Mucosa of descending colon (tissue), 3 donors: ENCODE measurements at regions not wholly inside any gene's neighbourhood (a gene's known extent, or its start where the extent isn't known, plus 50 kb on each side); places are given as distances from the start of the nearest gene placed in this dataset.

Experiments used
- ATAC-seq: fragments of 200-7000 bp; cut with Tn5 transposase; one replicate; pipeline ENCODE4 v1.9.1; 2020; ENCODE audit warnings: mild to moderate bottlenecking, moderate library complexity
- DNase-seq, 3 donors: peaks; one replicate each; pipeline ENCODE4 v3.0.0-alpha.2; 2020
- H3K36me3 ChIP-seq: fragments of 200-600 bp; one replicate; pipeline ENCODE4 v1.8.0; 2021; ENCODE audit warnings: low read depth, mild to moderate bottlenecking
- H3K4me1 ChIP-seq: fragments of 200-600 bp; one replicate; pipeline ENCODE4 v1.8.0; 2021; ENCODE audit warnings: low read depth, mild to moderate bottlenecking
- H3K4me3 ChIP-seq: fragments of 200-600 bp; one replicate; pipeline ENCODE4 v1.8.0; 2021; ENCODE audit warnings: mild to moderate bottlenecking
- H3K9me3 ChIP-seq: fragments of 200-600 bp; one replicate; pipeline ENCODE4 v1.8.0; 2021; ENCODE audit warnings: mild to moderate bottlenecking
- intact Hi-C, 2 donors: fragments of 100-400 bp; cut with DNase I in 1 of 2; cut with micrococcal nuclease in 1 of 2; formaldehyde crosslinking; loops; one replicate each; pipeline versions ENCODE4 v1.11.0 to v1.11.1; 2022; cut with DNase I, micrococcal nuclease
- TF ChIP-seq, protein P1 (sequence below): fragments of 200-600 bp; IDR thresholded peaks from one replicate; pipeline ENCODE4 v1.8.0; 2022; ENCODE audit warnings: antibody characterized with exemption, mild to moderate bottlenecking
- donor health status: DM: no; HTN: no; CAD: no; lungs with moderate emphysema.
- donor health status: DM: no; HTN: no; CAD: no.
- donor health status: DM: no; HTN: yes; CAD: no.

DNA sequence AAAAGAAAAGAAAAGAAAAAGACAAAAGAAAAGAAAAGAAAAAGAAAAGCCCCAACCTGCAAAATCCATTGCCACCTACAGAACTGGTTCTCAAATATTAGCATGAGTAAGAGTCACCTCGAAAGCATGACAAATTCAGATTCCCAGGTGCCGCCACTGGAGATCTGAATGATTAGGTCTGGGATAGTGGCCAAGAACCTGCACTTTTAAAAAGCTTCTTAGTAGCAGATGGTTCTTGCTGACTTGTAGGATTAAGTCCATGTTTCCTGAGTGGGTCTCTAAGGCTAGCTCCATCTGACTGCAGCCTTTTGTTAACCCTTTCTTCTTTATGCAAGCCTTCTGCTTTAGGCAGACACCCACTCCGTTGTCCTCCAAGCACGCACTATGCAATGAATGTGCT is 178.5 kb upstream of the CDH18 start:
- intact Hi-C loops, result no loop called here
- DNase-seq, result no peak
- H3K4me1 ChIP-seq, result no peaks in the 10 kb centered on the region
- no peaks in the 10 kb centered on the region for H3K36me3 ChIP-seq
- H3K4me3 ChIP-seq, result no peak overlapping the region
- H3K9me3 ChIP-seq, result peaks cover 13% of the 10 kb centered on the region
- TF ChIP-seq, protein P1, sequence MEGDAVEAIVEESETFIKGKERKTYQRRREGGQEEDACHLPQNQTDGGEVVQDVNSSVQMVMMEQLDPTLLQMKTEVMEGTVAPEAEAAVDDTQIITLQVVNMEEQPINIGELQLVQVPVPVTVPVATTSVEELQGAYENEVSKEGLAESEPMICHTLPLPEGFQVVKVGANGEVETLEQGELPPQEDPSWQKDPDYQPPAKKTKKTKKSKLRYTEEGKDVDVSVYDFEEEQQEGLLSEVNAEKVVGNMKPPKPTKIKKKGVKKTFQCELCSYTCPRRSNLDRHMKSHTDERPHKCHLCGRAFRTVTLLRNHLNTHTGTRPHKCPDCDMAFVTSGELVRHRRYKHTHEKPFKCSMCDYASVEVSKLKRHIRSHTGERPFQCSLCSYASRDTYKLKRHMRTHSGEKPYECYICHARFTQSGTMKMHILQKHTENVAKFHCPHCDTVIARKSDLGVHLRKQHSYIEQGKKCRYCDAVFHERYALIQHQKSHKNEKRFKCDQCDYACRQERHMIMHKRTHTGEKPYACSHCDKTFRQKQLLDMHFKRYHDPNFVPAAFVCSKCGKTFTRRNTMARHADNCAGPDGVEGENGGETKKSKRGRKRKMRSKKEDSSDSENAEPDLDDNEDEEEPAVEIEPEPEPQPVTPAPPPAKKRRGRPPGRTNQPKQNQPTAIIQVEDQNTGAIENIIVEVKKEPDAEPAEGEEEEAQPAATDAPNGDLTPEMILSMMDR, result no peak
- ATAC-seq, result no peak

DNA sequence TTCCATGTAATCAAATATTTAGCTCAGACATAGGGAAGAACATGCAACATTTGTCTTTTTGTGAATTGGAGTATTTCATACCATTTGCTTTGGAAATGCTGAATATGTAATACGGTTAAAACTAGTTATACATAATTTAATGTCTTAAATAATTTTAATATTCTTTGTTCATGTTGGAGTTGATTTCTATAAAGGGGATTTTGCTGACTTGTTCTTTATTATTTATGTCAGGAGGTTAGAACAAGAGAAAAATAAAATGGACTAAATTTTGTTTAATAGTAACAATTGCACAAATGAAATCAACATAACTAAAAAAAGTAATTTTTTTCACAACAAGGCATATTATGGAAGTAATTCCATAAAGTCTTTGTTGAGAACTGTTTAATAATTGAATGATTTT is 170.0 kb upstream of the CDH18 start:
- TF ChIP-seq, protein P1, result no peak
- Histone ChIP-seq H3K36me3 (no peaks in the 10 kb centered on the region), H3K4me1 (no peaks in the 10 kb centered on the region), H3K4me3 (no peak overlapping the region), H3K9me3 (peaks cover 11% of the 10 kb centered on the region)
- DNase-seq (no peak), ATAC-seq (no peak)
- intact Hi-C loops, result no loop called here

DNA sequence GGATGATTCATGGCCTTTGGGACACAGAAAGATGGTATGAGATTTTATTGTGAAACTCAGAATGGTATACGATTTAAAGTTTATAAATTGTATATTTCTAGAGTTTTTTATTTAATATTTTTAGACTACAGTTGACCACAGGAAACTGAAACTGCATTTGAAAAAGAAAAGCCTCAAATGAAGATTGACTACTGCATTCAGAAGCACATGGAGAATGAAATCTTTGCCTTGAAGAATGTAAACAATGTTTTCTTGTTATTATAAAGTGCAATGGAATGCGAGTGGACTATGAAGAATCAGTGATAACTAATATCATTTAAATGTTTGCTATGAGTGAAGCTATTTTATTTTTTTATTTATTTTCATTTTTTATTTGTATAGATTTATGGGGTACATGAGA is 169.1 kb upstream of the CDH18 start:
- H3K4me3 ChIP-seq, result no peak overlapping the region

DNA sequence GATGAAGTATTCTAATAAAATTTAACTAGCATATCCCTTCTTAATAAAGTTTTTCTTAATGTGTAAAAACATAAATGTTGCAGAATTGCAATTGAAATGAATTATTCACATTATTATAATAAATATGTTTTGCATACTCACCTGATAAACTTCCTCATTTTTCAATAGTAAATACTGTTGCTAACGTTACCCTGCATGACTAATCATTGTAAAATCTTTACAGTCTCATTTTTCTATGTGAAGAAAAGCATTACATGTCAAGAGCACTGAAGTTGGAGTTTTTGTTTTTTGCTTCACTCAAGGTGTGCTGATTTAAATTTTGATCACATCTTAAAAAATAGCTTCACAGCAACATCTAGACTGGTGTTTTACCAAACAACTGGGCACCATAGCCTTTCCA is 157.2 kb upstream of the CDH18 start:
- no peak for DNase-seq
- no peak overlapping the region for H3K4me3 ChIP-seq
- H3K9me3 ChIP-seq, result peaks cover 19% of the 10 kb centered on the region
- H3K4me1 ChIP-seq, result no peaks in the 10 kb centered on the region
- TF ChIP-seq, protein P1, result no peak
- ATAC-seq, result no peak
- H3K36me3 ChIP-seq, result no peaks in the 10 kb centered on the region
- intact Hi-C loops, result no loop called here

More for the DNA sequence above, 169.1 kb upstream of the CDH18 start:
- ATAC-seq (no peak), DNase-seq (no peak)
- TF ChIP-seq, protein P1, result no peak
- Histone ChIP-seq H3K9me3 (peaks cover 8% of the 10 kb centered on the region), H3K4me1 (no peaks in the 10 kb centered on the region), H3K36me3 (no peaks in the 10 kb centered on the region)
- intact Hi-C loops, result no loop called here

DNA sequence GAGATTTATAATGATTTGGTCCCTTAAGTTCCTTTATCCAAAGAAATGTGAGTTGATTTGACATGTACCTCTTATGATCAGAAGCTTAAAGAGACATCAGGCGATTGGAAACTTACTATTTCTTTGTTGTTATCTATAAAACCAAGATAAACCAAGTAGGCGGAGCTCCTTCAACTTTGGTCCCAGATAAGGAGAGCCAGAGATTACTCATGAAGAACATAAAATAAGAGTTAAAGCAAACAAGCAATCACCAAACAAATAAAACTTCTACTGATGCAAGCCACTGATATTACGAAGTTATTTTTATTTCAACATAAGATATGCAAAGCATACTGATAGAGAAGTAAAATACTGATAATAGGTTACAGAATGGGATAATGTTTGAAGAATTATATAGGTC is 141.5 kb upstream of the CDH18 start:
- ATAC-seq (no peak), DNase-seq (no peak)
- Histone ChIP-seq H3K4me1 (no peaks in the 10 kb centered on the region), H3K9me3 (peaks cover 14% of the 10 kb centered on the region), H3K36me3 (no peaks in the 10 kb centered on the region), H3K4me3 (no peak overlapping the region)
- TF ChIP-seq, protein P1, result no peak
- intact Hi-C loops, result no loop called here

DNA sequence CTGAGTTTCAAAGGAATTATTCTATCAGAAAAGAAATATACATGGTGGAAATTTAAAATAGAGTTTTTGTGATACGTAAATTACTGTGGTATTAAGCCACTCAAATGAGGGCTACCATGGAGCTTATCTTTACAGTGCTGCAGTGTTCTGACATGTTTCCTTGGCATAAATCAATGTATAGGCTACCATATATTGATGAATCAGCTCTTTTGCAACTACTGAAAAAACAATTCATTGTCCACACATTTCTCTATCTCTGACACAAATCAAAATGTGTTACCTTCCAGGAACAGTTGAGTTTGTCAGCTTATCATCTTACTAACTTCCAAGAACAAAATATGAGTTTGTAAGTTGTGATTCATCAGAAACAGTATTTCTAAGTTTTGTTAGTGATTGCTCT is 140.3 kb upstream of the CDH18 start:
- H3K4me1 ChIP-seq, result no peaks in the 10 kb centered on the region
- TF ChIP-seq, protein P1, result no peak
- ATAC-seq (no peak), DNase-seq (no peak)
- H3K36me3 ChIP-seq, result no peaks in the 10 kb centered on the region
- intact Hi-C loops, result no loop called here
- H3K4me3 ChIP-seq, result no peak overlapping the region
- H3K9me3 ChIP-seq, result peaks cover 9% of the 10 kb centered on the region
